Stimulated activated CD4-positive, alpha-beta T cell treated with anti-CD3 and anti-CD28 coated beads, Interleukin-4, amount 100 ng/mL, for 1 hour (primary cell): ENCODE measurements at regions not wholly inside any gene's neighbourhood (a gene's known extent, or its start where the extent isn't known, plus 50 kb on each side); places are given as distances from the start of the nearest gene placed in this dataset.
"Not testable (repeated sequence)": the region's sequence is repeated elsewhere in the genome, so short reads cannot be mapped to it uniquely, and the experiment has no call there.

ENCODE experiments used
- DNase-seq: peaks from one replicate; pipeline ENCODE4 v3.0.0-alpha.2; 2020

DNA sequence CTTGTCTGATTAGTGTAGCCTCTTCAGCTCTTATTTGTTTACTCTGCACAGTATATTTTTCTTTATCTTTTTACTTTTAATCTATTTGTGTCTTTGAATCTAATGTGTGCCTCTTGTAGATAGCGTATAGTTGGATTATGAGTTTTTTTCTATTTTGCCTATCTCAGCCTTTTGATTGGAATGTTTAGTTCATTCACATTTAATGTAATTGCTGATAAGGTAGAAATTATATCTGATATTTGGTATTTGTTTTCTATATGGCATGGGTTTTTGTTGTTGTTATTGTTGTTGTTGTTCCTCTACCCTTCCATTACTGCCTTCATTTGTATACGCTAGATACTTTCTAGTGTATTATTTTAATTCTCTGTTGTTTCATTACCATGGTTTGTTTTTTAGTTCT is 131.7 kb upstream of the GRIK3 start:
- DNase-seq = no peak

DNA sequence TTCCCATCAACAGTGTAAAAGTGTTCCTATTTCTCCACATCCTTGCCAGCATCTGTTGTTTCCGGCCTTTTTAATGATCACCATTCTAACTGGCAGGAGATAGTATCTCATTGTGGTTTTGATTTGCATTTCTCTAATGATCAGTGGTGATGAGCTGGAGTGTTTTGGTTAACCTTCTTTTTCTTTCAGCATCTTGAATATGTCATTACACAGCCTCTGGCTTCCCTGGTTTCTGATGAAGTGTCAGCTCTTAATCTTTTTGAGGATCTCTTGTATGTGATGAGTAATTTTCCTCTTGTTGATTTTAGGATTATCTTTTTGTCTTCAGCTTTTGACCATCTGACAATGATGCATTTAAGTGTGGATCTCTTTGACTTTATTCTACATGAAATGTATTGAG is 133.2 kb upstream of the GRIK3 start:
- no peak for DNase-seq

DNA sequence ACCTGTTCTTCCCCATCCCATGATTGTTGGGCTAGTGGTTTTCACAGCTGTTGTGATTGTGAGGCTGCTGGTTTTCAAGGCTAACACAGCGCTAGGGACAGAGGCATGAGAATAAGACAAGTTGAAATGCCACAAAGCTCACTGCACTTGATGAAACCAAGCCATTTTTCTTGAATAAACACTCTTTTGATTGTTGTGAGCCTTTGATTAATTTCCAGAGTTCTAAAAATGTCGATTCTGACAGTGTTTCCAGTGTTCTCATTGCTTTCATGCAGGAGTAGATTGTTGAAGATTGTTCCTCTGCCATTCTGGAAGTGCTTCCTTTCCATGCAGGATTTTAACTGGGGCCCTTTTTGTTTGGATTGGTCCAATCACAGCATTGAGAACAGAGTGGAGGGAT is 134.9 kb upstream of the GRIK3 start:
- no peak for DNase-seq

DNA sequence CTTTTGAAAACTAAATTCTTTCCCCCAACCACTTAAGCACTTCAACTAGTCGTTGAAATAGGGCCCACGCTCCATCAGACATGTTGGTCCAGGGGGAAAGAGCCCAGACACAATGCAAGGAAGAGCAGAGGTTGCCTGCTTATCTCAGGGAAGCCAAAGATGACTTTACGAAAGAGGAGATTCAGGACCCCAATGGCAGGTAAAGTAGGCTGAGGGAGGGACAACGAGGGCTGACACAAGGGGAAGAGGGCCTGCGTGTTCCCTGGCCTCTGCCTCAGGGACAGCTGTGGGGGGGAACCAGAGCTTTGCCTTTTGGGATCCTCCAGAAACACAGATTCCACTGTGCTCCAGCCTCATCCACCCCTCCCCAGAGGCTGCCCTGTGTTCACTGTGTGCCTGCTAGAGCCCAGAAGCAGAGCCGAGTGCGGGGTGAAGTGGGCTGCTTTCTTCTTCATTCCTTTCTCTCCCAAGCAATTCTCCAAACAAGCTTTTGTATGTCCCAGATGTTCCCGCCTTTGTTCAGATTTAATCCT is 135.5 kb upstream of the GRIK3 start:
- no peak for DNase-seq

DNA sequence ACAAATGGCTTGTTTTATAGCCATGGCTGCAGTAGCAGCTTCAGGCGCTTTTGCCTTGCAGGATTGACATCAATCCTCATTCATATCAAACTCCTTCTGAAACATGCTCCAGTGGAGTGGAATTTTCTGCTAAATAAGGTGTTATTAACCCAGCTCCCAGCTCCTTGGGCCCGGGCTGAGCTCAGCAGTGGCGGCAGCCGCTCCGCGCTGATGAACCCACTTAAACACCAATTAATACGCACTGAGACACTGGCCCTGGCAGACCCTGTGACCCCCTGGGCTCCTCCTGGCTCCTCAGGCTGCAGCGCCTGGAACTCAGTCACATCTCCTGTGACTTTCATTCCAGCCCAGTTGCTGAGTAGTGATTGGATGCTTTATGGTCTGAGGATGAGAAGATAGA is 137.4 kb upstream of the GRIK3 start:
- no peak for DNase-seq

DNA sequence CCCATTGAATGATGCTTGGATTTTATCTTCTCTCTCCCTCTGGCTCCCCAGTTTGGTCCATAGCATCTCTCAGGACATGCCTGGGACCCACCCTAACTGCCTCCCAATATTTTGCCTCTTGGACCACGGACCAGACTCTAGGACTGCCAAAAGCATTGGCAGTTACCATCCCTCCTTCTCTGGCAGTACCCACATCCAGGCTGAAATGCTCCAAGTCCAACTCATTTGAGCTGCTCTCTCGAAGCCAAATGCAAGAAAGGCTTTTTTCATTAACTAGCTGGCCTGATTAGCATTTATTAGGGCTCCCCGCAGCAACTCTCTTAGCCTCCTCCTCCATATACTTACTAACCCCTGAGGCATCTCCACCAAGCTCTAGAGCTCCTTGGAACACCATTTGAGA is 140.0 kb upstream of the GRIK3 start:
- no peak for DNase-seq

DNA sequence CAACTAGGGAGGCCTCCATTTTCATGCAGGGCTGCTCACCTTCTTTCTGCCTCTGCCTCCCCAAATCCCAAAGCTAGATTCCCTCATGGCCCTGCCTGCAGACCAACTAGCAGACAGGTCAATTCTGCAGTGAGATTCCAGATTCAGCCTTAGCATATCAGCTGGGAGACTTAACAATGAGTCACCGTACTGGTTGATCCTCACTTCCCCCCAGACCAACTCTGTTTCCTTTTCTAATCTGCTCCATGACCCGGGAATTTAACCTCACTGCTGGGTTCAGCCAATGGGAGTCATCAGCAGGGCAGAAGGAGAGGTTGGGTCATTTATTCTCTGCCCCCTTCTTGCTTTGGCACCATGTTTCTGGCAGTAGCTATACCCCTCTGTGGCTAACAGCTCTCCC is 140.6 kb upstream of the GRIK3 start:
- no peak for DNase-seq

DNA sequence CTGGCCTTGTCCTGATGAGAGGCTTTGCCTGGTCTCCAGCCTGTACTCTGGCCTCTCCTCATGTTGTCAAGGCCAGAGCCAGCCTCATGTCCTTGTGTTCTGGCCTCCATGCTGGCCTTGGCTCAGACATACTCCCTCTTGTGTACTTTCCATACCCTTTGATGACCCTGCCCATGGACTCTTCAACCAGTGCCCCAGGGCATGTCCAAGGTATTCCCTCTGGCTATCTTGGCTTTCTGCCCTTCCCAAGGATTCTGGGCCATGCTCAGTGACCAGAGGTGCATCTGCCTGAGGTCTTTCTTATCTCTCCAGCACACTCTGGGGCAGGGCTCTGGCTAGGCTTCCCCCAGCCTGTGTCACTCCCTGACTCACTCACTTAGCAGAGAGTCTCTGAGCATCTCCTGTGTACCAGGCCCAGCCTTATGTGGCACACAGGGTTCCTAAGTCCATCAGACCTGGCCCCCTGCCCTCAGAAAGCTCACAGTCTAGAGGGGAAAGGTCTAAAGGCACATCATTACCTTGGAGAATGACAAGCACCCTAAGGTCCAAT is 141.4 kb upstream of the GRIK3 start:
- DNase-seq = no peak

DNA sequence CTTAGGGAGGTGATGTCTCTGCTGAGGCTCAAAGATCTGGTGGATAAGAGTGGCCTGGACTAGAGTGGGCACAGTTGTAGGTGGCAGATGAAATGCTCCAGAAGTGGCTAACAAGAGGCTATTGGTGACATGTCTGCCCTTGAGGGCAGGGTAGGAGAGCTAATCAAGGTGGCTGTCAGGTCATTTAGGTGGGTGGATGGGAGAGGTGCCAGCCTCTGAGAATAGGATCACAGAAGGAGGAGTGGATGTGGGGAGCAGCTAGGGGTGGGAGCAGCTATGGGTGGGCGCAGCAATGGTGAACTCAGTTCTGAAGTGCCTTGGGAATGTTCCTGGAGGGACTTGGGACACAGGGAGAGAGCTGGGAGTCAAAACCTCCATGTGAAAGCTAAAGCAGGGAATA is 142.0 kb upstream of the GRIK3 start:
- DNase-seq = no peak

DNA sequence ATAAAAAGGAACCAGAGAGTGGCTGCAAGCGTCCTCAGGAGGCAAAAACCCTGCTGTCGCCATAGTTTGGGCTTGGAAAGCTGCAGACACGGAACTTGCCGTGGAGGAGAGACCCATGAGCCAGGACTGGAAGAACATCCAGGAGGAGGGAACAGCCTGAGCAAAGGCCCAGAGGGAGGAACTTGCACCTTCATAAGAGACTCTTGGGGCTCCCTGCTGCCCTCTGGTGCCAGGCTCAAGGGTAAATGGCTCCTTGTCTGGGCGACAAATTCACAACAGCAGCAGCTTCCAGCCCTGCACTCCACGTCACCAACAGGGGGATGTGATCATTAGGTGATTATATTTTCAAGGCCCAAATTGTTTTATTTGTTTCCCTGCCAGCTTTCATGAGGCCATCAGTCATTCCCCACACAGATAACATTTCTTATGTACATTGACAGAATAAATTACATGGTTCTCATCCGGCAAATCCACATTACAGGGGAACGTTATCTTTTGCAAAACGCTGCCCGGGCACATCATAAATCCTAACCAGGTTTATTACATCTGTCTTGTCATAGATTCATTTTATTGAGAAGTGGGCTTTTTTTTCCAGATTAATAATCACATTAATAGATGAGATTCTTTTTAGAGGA is 143.0 kb upstream of the GRIK3 start:
- DNase-seq = no peak

DNA sequence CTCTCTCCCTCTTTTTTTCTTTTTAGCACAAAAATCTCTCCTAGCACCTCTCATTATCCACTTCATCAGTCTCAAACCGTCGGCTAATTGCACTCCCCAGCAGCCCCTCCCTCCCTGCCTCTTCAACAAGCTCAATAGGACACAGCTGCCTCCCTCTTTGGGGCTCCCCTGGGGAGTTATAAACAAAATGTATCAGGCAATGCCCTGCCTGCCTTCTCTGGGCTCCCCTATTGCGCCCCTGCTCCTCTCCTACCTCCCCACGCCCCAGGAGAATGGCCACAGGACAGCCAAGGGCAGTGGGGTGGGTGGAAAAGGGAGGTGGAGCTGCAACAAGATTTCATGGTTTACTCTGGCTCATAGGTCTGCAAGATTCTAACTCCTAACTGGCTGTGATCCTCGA is 147.1 kb upstream of the GRIK3 start:
- DNase-seq = no peak

DNA sequence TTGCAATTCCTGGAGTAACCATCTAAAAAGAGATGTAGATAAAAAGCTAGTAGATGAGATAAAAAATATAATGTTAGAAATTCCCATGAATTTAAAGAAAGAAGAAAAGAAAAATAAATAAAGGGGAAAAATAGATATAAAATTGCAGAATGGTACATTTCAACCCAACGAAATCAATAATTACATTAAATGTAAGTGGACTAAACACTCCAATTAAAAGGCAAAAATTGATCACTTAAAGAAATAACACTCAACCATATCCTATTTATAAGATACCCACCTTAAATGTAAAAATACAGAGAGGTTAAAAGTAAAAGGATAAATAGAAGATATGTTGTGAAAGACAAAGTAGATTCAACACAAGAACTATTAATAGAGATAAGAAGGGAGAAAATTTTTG is 150.5 kb upstream of the GRIK3 start:
- DNase-seq = no peak

DNA sequence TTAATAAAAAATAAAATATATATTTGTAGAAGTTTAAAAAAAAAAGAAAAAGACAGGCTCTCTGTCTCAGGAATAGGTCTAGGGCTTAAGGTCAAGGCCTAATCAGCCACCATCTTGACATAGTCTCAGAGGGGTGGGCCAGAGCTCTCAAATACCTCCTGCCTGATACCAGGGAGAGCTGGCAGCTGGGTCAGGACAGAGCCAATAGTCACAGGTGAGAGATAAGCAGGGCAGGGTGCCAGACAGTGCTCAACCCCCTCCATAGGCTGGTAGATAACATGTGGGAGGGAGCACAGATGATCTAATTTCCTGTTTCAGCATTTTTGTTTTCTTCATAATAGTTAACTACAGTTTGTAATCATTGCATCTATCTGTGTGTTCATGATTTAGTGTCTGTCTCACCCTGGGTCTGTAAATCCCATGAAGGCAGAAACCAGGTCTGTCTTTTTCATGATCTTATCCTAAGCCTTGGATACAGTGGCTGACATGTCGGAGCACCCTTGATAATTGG is 152.0 kb upstream of the GRIK3 start:
- DNase-seq = no peak

DNA sequence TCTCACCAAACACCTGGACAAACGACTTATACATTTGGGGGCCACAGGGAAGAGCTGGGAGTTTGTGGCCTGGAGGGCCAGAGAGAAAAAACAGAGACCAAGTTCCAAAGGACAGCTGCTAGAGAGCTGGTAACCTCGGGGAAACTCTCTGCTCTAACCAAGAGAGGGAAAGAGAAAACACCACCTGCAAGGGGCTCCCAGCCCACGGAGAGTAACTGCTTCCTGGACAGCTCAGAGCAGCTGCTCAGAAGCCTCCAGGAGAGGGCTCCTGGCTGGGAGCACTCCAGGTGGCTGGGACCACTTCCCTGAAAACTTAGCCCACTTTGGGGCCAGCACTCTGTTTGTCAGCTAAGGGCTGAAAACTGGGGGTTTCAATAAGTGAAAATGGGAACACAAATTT is 154.8 kb upstream of the GRIK3 start:
- DNase-seq = no peak

DNA sequence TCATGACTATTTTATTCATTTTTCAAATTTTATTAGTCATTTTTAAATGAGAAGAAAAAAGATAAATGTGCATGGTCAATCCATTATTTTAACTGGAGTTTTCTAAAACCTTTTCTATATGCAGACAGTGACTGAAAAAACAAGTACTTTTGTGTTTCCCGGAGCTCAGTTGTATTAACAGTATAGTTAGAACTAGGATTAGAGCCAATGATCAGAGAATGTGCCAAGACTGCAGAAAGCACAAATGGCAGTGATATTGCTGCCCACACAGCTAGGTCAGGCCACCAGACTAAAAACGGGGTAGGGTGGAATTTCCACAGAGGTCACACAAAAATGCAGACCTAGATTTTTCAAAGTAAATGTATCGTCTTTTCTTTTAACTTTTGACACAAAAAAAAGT is 163.1 kb upstream of the GRIK3 start:
- no peak for DNase-seq

DNA sequence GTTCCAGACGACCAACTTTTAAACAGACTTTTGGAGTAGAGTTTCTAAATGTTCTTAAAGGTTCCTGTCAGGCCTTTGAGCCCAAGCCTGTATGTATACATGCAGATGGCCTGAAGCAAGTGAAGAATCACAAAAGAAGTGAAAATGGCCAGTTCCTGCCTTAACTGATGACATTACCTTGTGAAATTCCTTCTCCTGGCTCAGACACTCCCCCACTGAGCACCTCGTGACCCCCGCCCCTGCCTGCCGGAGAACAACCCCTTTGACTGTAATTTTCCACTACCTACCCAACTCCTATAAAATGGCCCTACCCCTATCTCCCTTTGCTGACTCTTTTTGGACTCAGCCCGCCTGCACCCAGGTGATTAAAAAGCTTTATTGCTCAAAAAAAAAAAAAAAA is 180.0 kb upstream of the GRIK3 start:
- DNase-seq = not testable (repeated sequence)

DNA sequence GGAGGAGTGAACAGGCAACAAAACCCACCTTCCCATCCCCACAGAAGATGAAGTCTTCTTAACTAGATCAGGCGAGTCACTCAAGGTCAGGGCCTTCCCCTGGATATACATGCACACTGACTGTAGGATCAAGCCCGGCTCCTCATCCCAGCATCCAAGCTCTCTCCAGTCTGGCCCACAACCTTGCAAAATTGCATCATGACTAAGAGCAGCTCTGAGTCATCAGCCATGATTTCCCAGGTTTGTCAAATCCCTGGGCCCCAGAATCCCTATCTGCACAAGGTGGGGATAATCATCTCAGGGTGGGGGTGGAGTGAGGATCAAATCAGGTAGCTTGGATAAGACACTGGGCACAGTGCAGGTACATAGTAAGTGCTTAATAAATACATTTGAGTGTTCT is 199.3 kb upstream of the GRIK3 start:
- DNase-seq = no peak

DNA sequence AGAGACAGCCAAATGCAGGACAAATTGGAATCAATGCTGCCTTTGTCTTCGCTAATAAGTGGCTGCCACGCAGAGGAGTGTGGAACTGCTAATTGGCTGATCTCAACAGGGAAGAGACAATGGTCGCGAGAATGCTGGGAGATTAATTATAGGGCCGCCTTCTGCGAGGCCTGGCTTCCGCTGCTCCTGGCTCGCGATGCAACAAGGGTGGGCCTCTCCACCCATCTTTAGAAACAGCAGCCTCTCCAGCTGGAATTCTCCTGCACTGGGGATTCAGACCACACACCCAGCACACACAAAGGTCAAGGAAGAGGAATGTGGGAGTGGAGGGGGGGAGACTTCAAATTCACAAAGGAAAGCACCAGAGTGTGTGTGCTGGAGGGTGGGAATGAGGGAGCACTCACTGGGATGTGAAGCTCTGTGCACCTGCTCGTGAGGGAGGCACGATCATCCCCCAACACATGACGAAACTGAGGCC is 200.7 kb upstream of the GRIK3 start:
- DNase-seq = no peak

DNA sequence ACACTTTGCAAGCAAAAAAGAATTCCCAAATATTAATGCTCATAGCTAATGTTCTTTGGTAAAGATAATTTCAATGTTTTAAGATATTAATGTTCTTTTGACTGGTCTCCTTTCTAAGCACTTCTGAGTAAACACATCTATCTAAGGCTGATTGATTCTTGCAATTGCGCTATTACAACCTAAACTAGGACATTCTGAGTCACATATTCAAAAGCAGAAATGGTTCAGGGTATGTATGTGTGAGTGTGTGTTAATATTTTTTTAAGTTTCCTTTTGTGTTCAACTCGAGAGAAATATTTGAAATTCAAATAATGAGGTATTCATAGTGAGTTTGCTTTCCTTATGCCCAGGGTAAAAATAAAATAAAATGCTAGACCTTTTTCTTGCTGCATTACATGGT is 203.6 kb upstream of the GRIK3 start:
- no peak for DNase-seq

DNA sequence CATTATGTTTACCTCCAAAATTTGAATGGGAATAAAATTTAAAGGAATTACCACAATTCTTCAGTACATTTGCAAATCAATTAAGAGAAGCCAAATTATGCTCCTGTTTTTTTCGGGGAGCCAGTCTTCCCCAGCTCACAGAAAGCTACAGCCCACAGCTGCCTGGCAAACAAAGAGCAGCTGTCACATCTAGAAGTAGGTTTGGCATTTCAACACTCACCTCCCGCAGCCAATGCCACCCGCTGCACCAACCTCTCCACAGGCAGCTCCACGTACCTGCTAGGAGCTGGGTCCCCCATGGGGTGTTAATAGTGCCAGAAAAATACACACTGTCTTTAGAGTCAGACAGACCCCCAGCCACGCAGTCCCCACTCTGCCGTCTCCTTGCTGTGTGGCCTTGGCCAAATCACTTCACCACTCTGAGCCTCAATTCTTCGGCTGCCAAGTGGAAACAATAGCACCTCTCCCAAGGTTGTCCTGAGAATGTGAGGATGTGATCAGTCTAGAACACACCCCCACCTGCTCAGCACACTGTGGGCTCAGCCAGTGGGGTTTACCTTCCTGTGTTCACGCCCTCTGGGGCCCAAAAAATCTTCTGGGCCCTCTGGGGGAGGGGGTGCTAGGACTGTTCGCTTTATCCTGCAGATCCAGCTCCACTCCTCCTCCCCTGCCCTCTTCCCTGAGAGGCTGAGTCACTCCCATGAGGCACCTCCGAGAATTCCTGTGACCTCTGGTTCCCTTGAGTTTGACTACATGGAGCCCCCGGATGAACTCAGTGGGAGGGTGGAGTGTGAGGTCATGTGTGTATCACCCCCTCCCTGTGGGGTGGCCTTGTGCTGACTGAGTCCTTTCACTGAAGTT is 204.3 kb upstream of the GRIK3 start:
- DNase-seq = no peak

DNA sequence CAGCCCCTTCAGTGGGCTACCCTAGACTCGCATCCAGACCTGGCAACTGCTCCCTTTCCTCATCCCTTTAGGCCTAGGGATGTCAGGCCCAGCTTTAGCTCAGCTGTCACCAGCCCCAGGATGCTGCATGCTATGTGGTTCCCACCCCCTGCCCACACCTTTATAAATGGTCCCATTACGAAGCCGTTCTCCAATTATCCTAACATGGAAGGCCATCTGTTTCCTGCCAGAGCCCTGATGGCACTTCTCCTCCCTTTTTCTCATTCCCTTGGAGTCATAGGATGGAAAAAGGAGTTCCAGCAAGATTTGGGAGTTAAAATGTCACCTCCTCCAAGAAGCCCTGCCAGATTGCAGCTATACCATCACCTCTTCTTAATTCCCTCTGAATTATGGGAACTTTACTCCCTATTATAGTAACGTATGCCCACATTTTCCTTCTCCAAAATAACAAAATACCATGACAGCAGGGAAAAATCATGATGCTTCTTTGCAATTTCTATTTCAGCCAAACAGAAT is 205.0 kb upstream of the GRIK3 start:
- DNase-seq = no peak

DNA sequence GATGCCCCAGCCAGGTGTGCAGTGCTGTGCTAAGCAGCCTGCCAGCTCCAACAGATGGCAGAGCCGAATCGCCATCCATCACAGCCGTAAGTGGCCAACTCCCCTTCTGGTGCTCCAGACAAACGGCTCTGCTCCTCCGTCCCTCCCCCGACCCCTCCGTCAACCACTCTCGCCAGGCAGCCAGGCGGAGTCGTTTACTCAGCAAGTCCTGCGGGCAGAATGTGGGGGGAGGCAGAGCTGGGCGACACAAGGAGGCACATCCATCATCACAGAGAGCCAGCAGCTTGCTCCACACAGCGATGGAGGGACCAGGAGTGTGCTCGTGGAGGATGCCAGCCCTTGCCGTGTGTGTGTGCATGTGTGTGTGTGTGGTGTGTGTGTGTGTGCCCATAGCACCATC is 206.6 kb upstream of the GRIK3 start:
- DNase-seq = no peak

DNA sequence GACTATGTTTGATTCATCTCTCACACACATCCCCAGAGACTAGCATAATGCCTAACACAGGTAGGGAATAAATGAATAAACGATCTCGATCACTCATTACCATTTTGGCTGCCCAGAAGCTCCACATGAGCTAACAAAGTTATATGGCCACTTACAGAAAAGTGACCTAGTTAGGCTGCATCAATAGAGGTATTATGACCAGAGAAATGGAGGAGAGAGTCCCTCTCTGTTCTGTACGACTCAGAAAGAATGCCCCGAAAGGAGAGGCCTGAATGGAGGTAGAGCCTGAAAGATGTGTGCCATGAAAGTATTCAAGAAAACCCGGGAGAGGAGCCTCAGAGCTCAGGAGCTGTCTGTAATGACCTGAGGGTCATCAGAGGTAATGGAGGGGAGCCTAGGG is 208.2 kb upstream of the GRIK3 start:
- DNase-seq = no peak
